ENCODE measurements at regions not wholly inside any gene's neighbourhood (a gene's known extent, or its start where the extent isn't known, plus 50 kb on each side); places are given as distances from the start of the nearest gene placed in this dataset.

- DNase-seq (ENCODE audit: low read depth) (no peak), FAIRE-seq (peak; percentile 28)
- no peak for TF ChIP-seq CTCF (IDR thresholded peaks at IDR 0.05; ENCODE audit: insufficient read depth, low read length, severe bottlenecking)
- Histone ChIP-seq H3K27me3 (ENCODE audit: control insufficient read depth, insufficient read depth, low read length) (no peaks in the 10 kb centered on the region), H3K4me3 (ENCODE audit: low read depth, low read length) (no peak overlapping the region), H3K36me3 (ENCODE audit: control insufficient read depth, insufficient read depth, low read length) (no peaks in the 10 kb centered on the region)
Observed at GRCh38 chr22:49356428-49356827, 471.2 kb downstream of the BRD1 start.

- no peak overlapping the region for H3K4me3 ChIP-seq (ENCODE audit: low read depth, low read length)
- no peaks in the 10 kb centered on the region for H3K27me3 ChIP-seq (ENCODE audit: control insufficient read depth, insufficient read depth, low read length)
- TF ChIP-seq CTCF (IDR thresholded peaks at IDR 0.05; ENCODE audit: insufficient read depth, low read length, severe bottlenecking), result no peak
- no peaks in the 10 kb centered on the region for H3K36me3 ChIP-seq (ENCODE audit: control insufficient read depth, insufficient read depth, low read length)
- DNase-seq (ENCODE audit: low read depth) (no peak), FAIRE-seq (no peak)
Observed at GRCh38 chr22:49355211-49355920, 472.3 kb downstream of the BRD1 start.

- no peak for TF ChIP-seq CTCF (IDR thresholded peaks at IDR 0.05; ENCODE audit: insufficient read depth, low read length, severe bottlenecking)
- FAIRE-seq (no peak), DNase-seq (ENCODE audit: low read depth) (no peak)
- Histone ChIP-seq H3K4me3 (ENCODE audit: low read depth, low read length) (no peak overlapping the region), H3K36me3 (ENCODE audit: control insufficient read depth, insufficient read depth, low read length) (no peaks in the 10 kb centered on the region), H3K27me3 (ENCODE audit: control insufficient read depth, insufficient read depth, low read length) (no peaks in the 10 kb centered on the region)
Observed at GRCh38 chr22:49354516-49355210, 473.0 kb downstream of the BRD1 start.

- DNase-seq (ENCODE audit: low read depth), result no peak
Observed at GRCh38 chr22:49353235-49353634, 474.4 kb downstream of the BRD1 start.

GRCh38 chr22:49352361-49353169 lies 475.1 kb downstream of the BRD1 start:
- Histone ChIP-seq H3K36me3 (ENCODE audit: control insufficient read depth, insufficient read depth, low read length) (no peaks in the 10 kb centered on the region), H3K27me3 (ENCODE audit: control insufficient read depth, insufficient read depth, low read length) (no peaks in the 10 kb centered on the region), H3K4me3 (ENCODE audit: low read depth, low read length) (no peak overlapping the region)
- FAIRE-seq (no peak), DNase-seq (ENCODE audit: low read depth) (no peak)
- no peak for TF ChIP-seq CTCF (IDR thresholded peaks at IDR 0.05; ENCODE audit: insufficient read depth, low read length, severe bottlenecking)

More at GRCh38 chr22:49353235-49353634, 474.4 kb downstream of the BRD1 start:
- FAIRE-seq, result no peak
- Histone ChIP-seq H3K27me3 (ENCODE audit: control insufficient read depth, insufficient read depth, low read length) (no peaks in the 10 kb centered on the region), H3K36me3 (ENCODE audit: control insufficient read depth, insufficient read depth, low read length) (no peaks in the 10 kb centered on the region), H3K4me3 (ENCODE audit: low read depth, low read length) (no peak overlapping the region)
- no peak for TF ChIP-seq CTCF (IDR thresholded peaks at IDR 0.05; ENCODE audit: insufficient read depth, low read length, severe bottlenecking)

Measured in bronchial epithelial cell (primary cell).